ENCODE measurements at regions not wholly inside any gene's neighbourhood (a gene's known extent, or its start where the extent isn't known, plus 50 kb on each side); places are given as distances from the start of the nearest gene placed in this dataset.
"Not testable (repeated sequence)": the region's sequence is repeated elsewhere in the genome, so short reads cannot be mapped to it uniquely, and the experiment has no call there.

DNA sequence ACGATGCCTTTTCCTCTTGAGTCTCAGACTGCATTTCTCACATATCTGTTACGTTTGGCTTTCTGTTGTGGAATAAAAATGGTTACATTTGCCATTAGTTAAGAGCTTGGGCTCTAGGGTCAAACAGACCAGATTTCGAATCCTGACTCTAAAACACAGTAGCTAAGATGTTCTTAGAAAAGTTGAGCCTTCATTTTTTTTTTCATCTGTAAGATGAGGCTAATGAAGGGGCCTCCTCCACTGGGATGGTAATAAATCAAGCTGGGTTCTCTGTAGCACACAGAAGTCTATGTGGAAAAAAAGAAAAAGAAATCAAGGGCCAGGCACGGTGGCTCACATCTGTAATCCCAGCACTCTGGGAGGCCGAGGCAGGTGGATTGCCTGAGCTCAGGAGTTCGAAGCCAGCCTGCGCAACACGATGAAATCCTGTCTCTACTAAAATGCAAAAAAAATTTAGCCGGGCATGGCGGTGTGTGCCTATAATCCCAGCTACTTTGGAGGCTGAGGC is 49.9 kb upstream of the CAPRIN1 start:
- no peak for DNase-seq (ENCODE audit: low read depth, low spot score)
- no peak for TF ChIP-seq POLR2AphosphoS5 (IDR thresholded peaks at IDR 0.05; ENCODE audit: borderline replicate concordance, low read depth, low read length)
- no peak for TF ChIP-seq FOXP2 (optimal IDR thresholded peaks at IDR 0.05; ENCODE audit: control extremely low read depth, extremely low read length, insufficient read depth)
- TF ChIP-seq EZH2 (IDR thresholded peaks at IDR 0.05), result no peak
- no peak overlapping the region for H3K4me3 ChIP-seq
- H3K9me3 ChIP-seq (ENCODE audit: low read depth, low read length), result no peaks in the 10 kb centered on the region
- H3K9ac ChIP-seq (ENCODE audit: insufficient read length), result no peak overlapping the region
- no peaks in the 10 kb centered on the region for H3K36me3 ChIP-seq (ENCODE audit: insufficient read depth, low read length)
- H3K27ac ChIP-seq, result no peak overlapping the region

DNA sequence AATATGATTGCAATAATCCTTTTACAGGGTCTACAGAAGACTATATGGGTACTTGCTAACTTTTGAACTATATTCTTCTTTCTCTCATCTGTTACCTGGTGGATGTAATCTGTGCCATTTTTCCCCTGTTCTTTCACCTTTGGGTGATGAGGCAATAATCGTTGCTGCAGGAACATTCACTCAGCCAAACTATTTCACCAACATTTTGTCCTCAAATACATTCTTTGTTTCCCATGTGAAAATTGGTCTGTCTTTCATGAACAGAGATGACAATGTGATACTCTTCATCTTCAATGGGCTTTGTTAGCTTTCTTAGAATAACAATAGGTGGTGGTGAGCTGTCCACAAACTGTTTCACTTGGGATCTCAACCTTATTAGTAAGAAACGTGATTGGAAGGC is 52.1 kb upstream of the CAPRIN1 start:
- no peak overlapping the region for H3K27ac ChIP-seq
- H3K4me3 ChIP-seq, result no peak overlapping the region
- no peak for TF ChIP-seq EZH2 (IDR thresholded peaks at IDR 0.05)
- TF ChIP-seq FOXP2 (optimal IDR thresholded peaks at IDR 0.05; ENCODE audit: control extremely low read depth, extremely low read length, insufficient read depth), result no peak
- no peak for TF ChIP-seq POLR2AphosphoS5 (IDR thresholded peaks at IDR 0.05; ENCODE audit: borderline replicate concordance, low read depth, low read length)
- H3K9me3 ChIP-seq (ENCODE audit: low read depth, low read length), result no peaks in the 10 kb centered on the region
- DNase-seq (ENCODE audit: low read depth, low spot score), result no peak
- H3K36me3 ChIP-seq (ENCODE audit: insufficient read depth, low read length), result no peaks in the 10 kb centered on the region
- no peak overlapping the region for H3K9ac ChIP-seq (ENCODE audit: insufficient read length)

DNA sequence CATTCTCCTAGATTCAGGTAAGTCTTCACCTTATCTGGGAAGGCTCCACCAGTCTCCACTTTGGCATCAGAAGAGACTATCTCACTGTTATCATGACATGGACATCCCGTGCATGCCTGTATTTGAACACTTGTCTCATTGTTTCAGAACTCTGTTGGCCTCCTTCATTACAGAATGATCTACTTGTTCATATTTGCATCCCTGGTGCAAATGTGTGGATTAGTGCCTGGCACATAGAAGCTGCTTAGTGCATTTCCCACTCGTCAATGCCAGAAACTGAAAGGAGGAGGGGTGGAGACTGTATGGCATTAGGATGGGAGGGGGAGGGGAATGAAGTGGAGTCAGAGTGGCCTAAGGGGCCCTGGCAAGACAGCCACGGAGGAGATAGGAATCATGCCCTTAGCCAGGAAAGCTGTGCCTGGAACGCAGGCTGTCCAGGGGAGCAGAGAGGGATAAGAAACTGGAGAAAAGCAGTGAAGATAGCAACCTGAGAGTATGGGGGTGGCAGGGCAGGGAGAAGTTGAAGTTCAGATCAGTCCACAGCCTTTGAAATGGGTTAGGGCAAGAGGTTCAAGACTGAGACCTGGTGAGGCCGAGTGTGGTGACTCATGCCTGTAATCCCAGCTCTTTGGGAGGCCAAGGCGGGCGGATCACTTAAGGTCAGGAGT is 53.8 kb upstream of the CAPRIN1 start:
- Histone ChIP-seq H3K4me3 (no peak overlapping the region), H3K27ac (no peak overlapping the region), H3K36me3 (ENCODE audit: insufficient read depth, low read length) (no peaks in the 10 kb centered on the region), H3K9me3 (ENCODE audit: low read depth, low read length) (no peaks in the 10 kb centered on the region), H3K9ac (ENCODE audit: insufficient read length) (no peak overlapping the region)
- TF ChIP-seq POLR2AphosphoS5 (IDR thresholded peaks at IDR 0.05; ENCODE audit: borderline replicate concordance, low read depth, low read length) (no peak), FOXP2 (optimal IDR thresholded peaks at IDR 0.05; ENCODE audit: control extremely low read depth, extremely low read length, insufficient read depth) (no peak), EZH2 (IDR thresholded peaks at IDR 0.05) (no peak)
- no peak for DNase-seq (ENCODE audit: low read depth, low spot score)

DNA sequence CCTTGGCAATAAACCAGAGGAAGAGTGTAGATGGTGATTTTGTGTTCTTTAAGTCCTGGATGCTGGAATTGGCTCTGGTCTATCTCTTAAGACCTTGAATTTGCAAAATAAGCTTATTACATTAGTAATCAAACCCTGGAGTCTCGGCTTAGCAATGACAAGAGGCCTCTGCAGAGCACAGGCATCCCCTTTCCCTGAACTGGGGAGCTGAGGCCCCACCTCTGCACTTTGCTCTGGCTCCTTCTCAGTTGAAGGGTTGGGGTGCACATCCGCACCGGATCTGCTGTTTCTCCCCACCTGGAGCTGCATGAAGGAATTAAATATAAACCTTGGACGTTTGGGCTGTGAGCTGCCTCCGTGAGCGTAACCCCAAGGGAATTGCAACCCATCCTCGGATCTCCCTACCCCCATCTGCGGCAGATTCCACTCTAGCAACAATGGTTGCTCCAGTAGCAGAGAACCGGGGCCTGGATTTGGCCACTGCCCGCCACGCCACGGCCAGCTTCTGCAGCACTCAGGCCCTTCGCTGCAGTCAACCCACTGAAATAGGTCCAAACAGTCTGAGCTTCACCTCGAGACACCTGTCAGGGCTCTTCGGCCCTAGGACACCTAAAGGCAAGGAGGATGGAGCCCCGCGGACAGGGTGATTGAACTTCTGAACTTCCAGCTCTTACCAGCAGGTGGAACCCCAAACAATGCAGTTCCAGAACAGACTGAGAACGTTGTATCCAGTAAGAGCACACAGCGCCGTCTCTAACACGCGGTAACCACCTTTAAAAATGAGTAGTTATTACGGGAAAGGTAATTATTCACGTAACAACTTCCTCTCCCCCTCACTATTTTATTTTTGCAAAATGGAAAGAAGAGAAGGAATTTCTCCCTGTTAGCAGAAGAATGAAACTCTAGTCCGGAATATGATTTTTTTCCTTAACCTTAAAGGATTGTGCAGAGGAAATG is 54.8 kb upstream of the CAPRIN1 start:
- no peak for TF ChIP-seq EZH2 (IDR thresholded peaks at IDR 0.05)
- no peak for TF ChIP-seq FOXP2 (optimal IDR thresholded peaks at IDR 0.05; ENCODE audit: control extremely low read depth, extremely low read length, insufficient read depth)
- TF ChIP-seq POLR2AphosphoS5 (IDR thresholded peaks at IDR 0.05; ENCODE audit: borderline replicate concordance, low read depth, low read length), result no peak
- H3K9me3 ChIP-seq (ENCODE audit: low read depth, low read length), result no peaks in the 10 kb centered on the region
- H3K4me3 ChIP-seq, result no peak overlapping the region
- DNase-seq (ENCODE audit: low read depth, low spot score), result no peak
- no peaks in the 10 kb centered on the region for H3K36me3 ChIP-seq (ENCODE audit: insufficient read depth, low read length)
- no peak overlapping the region for H3K9ac ChIP-seq (ENCODE audit: insufficient read length)
- H3K27ac ChIP-seq, result no peak overlapping the region

DNA sequence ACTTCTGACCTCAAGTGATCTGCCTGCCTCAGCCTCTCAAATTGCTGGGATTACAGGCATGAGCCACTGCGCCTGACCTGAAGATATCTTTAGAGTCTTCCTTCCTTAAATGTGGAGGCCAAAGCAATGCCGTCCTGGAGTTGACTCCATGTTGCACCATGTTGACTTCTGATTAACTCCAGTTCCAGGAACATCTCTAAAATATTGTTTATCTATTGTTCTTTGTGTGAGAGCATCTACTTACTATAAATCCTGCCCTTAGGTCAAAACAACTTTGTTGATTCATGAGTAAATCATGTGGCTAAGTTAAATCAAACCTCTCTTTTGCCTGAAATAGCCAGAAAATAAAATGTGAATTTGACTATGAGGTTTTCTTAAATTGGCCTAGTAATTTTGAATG is 56.6 kb upstream of the CAPRIN1 start:
- no peak overlapping the region for H3K27ac ChIP-seq
- H3K4me3 ChIP-seq, result no peak overlapping the region
- TF ChIP-seq EZH2 (IDR thresholded peaks at IDR 0.05) (no peak), FOXP2 (optimal IDR thresholded peaks at IDR 0.05; ENCODE audit: control extremely low read depth, extremely low read length, insufficient read depth) (no peak), POLR2AphosphoS5 (IDR thresholded peaks at IDR 0.05; ENCODE audit: borderline replicate concordance, low read depth, low read length) (no peak)
- H3K9ac ChIP-seq (ENCODE audit: insufficient read length), result no peak overlapping the region
- no peaks in the 10 kb centered on the region for H3K36me3 ChIP-seq (ENCODE audit: insufficient read depth, low read length)
- no peaks in the 10 kb centered on the region for H3K9me3 ChIP-seq (ENCODE audit: low read depth, low read length)
- DNase-seq (ENCODE audit: low read depth, low spot score), result no peak

DNA sequence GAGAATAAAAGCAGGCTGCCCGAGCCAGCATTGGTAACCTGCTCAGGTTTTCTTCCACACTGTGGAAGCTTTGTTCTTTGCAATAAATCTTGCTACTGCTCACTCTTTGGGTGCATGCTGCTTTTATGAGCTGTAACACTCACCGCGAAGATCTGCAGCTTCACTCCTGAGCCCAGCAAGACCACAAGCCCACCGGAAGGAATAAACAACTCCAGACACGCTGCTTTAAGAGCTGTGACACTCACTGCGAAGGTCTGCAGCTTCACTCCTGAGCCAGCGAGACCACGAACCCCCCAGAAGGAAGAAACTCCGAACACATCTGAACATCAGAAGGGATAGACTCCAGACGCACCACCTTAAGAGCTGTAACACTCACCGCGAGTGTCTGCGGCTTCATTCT is 60.4 kb upstream of the CAPRIN1 start:
- DNase-seq (ENCODE audit: low read depth, low spot score); H3K36me3 ChIP-seq (ENCODE audit: insufficient read depth, low read length); H3K4me3 ChIP-seq; H3K9me3 ChIP-seq (ENCODE audit: low read depth, low read length); H3K9ac ChIP-seq (ENCODE audit: insufficient read length): not testable (repeated sequence)
- TF ChIP-seq POLR2AphosphoS5 (IDR thresholded peaks at IDR 0.05; ENCODE audit: borderline replicate concordance, low read depth, low read length), result 0 out of 2 replicates have a peak, but pooled peaks have one; percentile 19
- H3K27ac ChIP-seq, result peak overlapping the region; percentile 72

DNA sequence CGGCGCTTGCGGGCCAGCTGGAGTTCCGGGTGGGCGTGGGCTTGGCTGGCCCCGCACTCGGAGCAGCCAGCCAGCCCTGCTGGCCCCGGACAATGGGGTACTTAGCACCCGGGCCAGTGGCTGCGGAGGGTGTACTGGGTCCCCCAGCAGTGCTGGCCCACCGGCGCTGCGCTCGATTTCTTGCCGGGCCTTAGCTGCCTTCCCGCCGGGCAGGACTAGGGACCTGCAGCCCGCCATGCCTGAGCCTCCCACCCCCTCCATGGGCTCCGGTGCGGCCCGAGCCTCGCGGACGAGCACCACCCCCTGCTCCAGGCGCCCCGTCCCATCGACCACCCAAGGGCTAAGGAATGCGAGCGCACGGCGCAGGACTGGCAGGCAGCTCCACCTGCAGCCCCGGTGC is 61.4 kb upstream of the CAPRIN1 start:
- not testable (repeated sequence) for DNase-seq (ENCODE audit: low read depth, low spot score); H3K36me3 ChIP-seq (ENCODE audit: insufficient read depth, low read length); H3K4me3 ChIP-seq; H3K9ac ChIP-seq (ENCODE audit: insufficient read length); H3K27ac ChIP-seq; H3K9me3 ChIP-seq (ENCODE audit: low read depth, low read length)

DNA sequence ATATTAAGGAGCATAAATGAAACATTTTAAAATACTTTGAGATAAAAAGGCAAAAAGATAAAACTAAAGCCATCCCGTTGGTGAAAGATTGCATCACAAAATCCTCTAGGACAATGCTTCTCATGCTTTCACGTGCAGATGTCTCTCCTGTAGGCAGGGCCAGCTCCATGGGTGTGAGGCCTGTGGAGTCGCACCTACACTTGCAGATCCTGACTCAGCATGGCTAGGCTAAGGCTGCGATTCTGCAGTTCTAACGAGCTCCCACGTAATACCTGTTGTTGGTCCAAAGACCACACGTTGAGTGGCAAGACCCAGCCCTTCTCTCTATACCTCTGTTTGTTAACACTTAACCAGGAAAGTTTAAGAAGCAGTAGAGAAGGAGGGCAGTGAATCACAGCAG is 62.1 kb upstream of the CAPRIN1 start:
- H3K4me3 ChIP-seq, result no peak overlapping the region
- no peak for DNase-seq (ENCODE audit: low read depth, low spot score)
- TF ChIP-seq FOXP2 (optimal IDR thresholded peaks at IDR 0.05; ENCODE audit: control extremely low read depth, extremely low read length, insufficient read depth) (no peak), POLR2AphosphoS5 (IDR thresholded peaks at IDR 0.05; ENCODE audit: borderline replicate concordance, low read depth, low read length) (no peak), EZH2 (IDR thresholded peaks at IDR 0.05) (no peak)
- peak overlapping the region; percentile 71 for H3K27ac ChIP-seq
- no peaks in the 10 kb centered on the region for H3K36me3 ChIP-seq (ENCODE audit: insufficient read depth, low read length)
- no peaks in the 10 kb centered on the region for H3K9me3 ChIP-seq (ENCODE audit: low read depth, low read length)
- no peak overlapping the region for H3K9ac ChIP-seq (ENCODE audit: insufficient read length)
